ENCODE measurements at regions not wholly inside any gene's neighbourhood (a gene's known extent, or its start where the extent isn't known, plus 50 kb on each side); places are given as distances from the start of the nearest gene placed in this dataset.

DNA sequence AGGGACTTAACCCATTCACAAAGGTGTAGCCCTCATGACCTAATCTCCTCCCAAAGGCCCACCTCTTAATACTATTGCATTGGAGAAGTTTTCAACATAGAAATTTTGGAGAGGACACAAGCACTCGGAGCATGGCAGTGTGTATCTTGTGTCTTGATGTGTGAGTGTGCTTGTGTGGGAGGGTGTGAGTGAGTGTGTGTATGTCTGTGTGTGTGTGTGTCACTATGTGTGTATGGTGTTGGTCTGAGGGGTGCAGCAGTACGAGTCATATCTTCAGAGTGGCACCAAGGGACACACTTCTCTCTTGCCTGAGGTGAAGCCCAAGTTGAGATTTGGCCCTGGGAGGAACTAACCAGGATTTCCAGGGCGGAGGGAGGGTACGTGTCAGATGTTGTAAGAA, 73.7 kb downstream of the NAV1 start:
- DNase-seq (ENCODE audit: low read depth): no peak

DNA sequence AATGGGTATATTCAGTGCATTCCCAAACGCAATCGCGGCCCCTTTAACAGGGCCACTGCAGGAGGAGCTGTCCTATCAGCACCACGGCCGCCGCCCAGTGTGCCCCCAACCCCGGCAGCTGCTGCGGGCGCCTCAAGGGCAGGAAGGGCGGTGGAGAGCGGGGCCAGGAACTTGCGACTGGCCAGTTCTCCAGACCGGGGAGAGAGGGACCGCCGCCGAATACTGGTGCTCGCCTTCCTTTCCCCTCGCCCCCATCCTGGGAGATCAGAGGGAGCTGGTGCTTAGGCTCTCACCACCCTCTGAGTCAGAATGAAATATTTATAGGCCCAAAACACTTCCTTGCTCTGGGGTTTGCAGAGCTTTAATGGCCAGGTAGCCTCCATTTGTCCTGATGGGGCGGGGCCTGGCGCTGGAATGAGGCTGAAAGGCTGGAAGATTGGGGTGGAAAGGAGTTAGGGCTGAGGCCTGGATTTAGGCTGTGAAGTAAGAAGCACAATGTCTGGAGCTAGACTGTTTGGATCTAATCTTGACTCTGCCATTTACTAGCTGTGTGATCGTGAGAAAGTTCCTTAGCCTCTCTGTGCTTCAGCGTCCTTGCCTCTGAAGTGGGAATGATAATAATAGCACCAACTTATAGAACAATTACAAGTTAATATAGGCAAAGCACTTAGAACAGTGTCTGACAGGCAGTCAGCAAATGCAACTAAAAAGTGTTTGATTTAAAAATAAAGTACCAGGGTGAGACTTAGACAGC, 75.5 kb downstream of the NAV1 start:
- no peak for DNase-seq (ENCODE audit: low read depth)

DNA sequence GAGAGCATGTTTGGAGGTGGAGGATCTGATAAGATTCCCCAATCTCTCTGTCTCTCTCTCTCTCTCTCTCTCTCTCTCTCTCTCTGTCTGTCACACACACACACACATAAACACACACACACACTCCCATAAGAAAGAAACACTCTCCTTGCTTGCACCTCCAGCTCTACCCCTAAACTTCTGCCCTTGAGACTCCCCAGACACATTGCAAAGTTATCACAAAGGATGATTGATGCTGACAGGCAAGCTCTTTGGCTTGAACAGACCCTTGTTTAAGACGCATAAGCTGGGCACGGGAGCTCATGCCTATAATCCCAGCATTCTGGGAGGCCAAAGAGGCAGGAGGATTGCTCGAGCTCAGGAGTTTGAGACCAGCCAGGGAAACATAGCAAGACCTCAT, 78.2 kb downstream of the NAV1 start:
- DNase-seq (ENCODE audit: low read depth): no peak

DNA sequence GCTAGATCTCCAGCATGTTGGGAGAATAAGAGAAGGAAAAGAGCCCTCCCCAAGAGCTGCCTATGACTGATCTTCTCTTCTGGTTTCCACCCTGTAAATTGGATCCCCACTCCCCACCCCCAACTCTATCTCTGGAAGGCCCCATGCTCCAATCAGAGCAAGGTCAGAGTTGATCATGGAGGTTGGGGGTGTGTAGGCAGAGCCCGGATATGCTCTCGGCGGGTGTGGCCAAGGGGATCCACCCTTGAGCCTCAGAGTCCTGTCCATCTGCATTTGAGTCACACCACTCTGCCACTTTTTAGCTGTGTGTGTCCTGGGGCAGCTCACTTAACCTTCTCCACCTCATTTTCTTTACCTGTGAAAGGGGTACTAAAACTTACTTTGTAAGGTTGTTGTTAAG, 79.5 kb downstream of the NAV1 start:
- no peak for DNase-seq (ENCODE audit: low read depth)

DNA sequence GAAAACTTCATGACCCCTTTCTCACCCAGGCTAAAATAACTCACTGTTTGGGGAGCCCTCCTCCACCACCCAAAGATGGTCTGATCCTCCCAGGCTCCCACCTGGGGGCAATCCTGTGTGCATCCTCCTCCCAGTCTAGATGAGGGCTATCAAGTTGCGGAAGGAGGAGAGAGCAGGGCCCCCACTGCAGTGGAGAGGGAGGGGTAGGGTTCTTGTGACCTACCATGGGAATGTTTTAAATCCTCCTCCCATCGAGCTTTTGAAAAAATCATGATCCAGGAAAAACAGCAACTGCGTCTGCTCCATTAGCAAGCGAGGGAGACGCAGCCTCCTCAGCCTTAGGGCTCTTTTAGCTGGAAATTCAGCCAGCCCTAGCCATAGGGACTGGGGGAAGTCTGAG, 80.0 kb downstream of the NAV1 start:
- DNase-seq (ENCODE audit: low read depth): no peak

DNA sequence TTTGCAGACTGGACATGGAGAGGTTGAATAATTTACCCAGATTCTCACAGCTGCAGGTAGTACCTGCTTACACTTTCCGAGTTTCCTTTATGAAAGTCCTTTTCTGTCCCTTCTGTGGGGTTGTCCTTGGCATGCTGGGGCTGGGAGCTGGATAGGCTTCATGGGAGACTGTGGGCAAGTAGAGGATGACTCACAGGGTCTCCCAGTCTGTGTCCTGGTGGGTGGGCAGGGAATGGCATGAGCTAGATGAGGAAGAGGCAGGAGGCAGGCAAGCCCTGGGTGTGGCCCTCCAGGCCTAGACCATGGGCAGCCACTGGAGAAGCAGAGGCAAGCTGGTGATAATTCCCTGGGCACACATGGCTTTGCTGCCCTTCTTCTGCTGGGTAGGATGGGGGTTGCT, 80.6 kb downstream of the NAV1 start:
- DNase-seq (ENCODE audit: low read depth): peak; percentile 39

DNA sequence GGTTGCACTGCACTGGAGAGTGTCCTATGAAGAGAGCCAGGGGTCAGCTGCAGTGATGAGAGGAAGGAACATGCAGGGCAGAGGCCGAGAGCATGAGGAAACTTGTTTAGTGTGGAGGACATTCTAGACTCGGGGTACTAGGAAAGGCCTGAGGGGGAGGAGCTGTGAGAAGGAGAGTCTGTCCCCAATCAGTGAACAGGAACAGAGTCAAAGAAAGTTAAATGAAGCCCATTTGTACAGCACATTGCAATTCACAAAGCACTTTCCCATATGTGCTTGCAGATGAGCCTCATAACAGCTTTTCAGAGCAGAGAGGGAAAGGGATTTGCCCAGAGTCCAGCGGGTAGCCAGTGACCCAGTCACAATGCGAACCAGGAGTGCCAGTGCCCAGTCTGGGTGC, 83.4 kb downstream of the NAV1 start:
- no peak for DNase-seq (ENCODE audit: low read depth)

DNA sequence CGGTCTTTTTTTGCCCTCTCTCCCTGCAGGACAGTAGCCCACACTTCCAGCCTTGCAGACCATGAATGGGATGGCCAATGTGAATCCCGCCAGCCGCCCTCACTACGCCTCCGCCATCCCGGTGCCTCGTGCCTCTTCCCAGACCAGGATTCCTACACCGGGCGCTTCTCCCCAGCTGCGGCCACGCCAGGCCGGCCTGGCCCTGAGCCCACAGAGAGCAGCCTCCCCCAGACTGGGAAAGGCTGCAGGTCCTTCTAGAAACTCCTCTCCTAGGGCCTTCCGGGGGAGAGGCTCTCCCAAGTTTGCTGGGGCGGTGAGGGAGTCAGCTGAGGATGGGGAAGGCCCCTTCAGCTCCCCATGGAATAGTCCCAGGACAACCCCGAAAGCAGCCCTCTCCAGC, 83.9 kb downstream of the NAV1 start:
- no peak for DNase-seq (ENCODE audit: low read depth)

DNA sequence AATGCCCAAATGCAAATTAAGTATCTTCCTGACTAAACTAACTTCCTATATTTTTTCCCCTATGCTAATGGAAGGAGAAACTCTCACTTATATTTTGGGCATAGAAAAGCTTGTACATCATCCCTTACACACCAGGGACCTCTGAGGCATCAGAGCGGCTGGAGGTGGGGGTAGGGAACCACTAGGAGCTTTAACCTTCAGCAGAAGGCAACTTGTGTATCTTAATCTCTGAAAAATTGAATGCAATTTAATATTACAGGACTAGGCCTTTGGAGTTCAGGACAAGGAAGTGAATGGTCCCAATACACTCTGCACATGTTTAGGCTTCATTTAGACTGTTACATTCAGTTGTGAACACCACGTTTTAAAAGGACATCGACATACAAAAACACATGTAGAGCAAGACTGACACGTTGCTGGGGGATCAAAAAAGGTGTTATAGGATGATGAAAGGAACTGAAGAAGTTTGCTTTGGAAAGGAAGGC, 85.9 kb downstream of the NAV1 start:
- DNase-seq (ENCODE audit: low read depth): no peak

DNA sequence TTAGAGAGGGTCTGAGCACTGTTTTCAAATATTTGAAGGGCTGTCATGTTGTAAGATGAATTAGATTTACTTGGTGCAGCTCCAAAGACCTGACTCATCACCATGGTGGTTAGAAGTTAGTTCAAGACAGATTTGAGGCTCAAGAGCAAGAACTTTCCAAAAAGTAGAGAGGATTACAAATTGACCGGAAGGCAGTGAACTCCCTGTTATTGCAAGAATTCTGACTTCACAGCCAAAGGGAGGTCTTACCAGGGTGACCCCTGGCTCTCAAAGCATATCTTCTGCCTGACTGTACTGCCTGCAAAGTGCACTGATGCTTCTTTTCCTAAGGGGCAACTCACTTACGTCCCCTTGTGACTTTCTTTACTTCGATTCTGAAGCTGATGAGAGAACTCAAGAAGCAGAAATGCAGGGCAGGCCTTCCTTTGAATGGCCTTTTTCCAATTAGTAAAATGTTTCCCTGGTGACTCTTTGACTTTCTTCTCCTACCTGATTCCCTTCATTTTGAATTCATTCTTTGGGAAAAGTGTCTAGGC, 86.4 kb downstream of the NAV1 start:
- peak; percentile 93 for DNase-seq (ENCODE audit: low read depth)

DNA sequence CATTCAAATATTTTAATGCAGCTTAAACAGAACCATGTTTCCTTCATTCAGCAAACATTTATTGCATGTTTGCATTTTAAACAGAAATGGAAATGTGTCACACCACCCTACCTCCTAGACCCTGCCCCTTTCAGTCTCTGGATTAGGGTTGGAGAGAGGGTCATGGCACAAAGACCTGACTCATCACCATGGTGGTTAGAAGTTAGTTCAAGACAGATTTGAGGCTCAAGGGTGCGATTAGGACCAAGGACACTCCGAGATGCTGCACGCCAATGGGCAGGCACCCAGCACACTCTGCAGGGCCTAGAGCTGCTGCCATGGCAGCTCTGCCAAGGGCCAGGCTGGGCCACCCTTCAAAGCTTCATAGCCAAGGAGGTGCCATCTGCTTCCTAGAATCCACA, 86.9 kb downstream of the NAV1 start:
- DNase-seq (ENCODE audit: low read depth): no peak

DNA sequence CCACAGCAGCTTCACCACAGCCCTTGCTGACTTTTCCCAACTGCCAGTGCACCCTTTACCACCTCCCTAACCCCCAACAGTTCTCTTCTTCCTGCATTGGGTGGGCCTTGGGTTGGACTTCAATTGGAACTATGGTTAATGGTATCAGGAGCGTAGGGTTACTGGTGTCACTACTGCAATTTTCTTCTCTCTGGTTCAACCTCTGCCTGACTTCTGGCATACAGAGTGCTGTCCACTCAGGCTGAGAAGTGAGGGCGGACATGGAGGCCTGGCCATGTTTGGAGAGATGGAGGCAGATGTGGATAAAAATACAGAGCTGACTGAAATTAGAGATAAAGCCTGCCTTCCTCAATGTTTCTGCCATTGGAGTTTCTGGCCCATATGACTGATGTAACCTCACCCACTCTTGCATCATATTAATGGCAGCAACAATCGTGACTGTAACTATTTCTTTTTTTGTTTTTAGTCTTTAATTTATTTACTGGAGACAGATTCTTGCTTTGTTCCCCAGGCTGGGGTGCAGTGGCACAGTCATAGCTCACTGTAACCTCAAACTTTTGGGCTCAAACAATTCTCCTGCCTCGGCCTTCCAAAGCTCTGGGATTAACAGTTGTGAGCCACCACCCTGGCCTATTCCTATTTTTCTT, 87.8 kb downstream of the NAV1 start:
- no peak for DNase-seq (ENCODE audit: low read depth)

DNA sequence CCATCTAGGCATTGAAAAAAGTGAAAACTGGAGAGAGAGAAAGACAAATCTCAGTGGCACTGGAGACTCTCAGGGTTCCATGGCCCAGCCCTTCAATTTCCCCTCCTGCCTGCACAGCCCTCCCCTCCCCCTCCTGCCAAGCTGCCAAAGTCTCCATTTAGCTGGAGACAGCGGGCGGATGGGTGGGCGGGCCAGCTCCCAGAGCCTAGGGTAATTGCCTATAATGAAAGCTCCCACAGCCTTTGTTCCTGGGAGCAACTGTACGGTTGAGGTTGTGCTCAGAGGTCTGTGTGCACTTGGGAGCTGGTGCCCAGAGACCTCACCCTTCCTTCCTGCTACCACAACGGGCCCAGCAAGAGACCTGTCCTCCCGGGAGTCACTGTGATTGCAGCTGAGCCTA, 89.6 kb downstream of the NAV1 start:
- DNase-seq (ENCODE audit: low read depth): no peak

DNA sequence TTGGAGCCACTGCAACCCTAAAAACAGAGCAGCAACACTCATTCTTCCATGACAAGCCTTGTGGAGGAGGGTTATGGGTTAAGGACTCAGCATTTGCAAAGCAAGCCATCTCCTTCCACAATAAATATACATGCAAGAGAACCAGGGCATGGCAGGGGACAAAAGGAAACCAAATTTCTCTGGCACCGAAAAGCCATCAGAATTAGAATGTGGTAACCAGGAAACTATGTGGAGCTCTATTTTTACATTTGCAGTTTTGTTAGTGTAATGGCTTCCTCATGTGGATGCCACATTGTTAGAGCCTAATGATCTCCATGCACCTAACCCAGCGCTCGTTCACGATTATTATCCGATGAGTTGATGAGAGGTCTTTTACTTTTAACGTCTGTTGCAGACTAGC, 91.7 kb downstream of the NAV1 start:
- no peak for DNase-seq (ENCODE audit: low read depth)

DNA sequence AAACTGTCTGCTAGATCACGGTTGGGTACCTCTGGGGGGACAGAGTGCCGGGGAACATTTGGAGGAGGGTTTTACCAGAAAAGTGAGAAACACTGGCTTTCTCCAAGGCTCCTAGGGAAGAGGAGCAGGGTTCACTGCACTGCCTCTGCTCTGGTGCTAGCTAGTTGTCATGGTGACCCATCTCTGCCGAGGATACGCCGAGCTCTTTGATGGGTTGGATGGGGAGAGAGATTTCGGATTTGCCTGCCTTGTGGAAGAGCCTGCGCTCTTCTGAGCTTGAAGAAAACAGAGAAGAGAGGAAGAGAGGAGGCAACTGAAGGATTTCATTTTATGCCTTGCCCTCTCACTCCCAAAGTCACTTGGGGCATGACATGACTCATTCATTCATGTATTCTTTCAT, 92.1 kb downstream of the NAV1 start:
- DNase-seq (ENCODE audit: low read depth): no peak

DNA sequence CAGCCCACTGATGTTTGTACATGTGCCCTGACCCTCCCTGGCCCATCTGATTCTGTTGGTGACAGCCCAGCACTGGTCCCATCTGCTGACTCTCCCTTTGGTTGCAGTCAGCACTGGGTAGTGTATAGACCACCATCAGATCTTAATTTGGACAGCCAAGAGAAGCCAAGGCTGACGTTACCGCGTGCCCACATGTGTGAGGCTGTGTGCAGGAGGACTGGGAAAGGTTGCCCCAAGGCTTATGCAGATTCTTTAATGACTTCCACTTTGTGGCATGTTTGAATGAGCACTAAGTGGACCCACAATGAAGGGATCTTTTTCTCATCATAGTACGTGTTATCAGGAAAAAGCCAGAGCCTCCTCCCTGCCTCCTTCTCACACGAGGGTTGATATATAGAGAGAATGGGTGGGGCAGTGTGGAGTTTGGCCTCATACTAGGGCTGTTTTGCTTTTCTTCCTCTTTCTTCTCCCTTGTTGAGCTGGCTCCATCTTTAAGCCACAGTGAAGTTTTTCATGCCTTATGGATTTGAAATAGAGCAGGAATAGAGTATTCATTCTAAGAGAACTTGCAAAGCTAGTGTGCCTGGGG, 93.5 kb downstream of the NAV1 start:
- no peak for DNase-seq (ENCODE audit: low read depth)

DNA sequence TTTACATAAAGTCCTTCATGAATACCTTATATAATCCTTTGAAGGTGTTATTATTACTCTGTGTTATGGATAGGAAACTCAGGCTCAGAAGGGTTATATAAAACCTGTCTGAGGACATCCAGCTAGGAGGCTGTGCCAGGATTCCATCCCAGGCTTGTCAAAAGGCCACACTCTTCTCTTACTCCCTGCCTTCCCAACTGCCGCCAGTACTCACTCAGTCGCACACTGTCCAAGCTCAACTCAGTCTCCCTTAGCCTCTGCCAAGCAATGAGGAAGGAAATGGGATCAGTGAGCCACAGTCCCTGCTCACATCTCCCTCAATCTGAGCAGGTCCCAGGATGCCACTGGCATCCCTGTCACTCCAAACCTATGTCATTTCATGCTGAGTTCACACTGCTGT, 94.4 kb downstream of the NAV1 start:
- no peak for DNase-seq (ENCODE audit: low read depth)

DNA sequence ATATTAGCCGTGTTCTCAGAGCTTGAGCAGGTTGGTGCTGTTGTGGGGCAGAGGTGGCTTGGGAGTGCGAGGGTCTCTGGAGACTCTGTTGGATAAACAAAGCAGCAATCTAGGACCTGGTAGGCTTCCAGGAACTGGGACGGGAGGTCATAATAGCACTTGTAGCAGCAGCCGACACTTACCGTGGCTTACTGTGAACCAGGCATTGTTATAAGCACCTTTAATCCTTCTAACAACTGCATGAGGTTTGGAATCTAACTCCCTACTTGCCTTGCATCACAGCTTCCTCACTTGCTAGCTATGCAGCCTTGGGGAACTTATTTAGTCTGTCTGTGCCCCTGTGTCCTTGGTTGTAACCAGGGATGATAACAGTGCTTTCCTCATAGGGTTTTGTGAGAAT, 94.9 kb downstream of the NAV1 start:
- DNase-seq (ENCODE audit: low read depth): no peak

DNA sequence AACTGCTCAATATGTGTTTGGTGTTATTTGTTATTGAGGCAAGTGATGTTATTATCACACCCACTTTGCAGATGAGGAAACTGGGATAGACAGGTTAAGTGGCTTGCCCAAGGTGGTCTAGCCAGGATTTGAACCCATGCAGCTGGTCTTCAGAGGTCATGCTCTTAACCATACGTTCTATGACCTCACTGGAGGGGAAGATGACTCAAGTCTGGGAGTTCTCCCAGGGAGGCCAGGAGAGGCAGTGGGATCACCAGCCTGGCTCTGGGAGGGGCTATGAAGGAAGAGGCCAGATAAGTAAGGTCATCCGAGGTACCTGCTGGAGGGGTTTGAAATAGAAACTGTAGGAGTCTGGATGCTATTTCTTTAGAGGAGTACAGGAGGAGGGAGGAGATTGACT, 95.3 kb downstream of the NAV1 start:
- DNase-seq (ENCODE audit: low read depth): no peak

DNA sequence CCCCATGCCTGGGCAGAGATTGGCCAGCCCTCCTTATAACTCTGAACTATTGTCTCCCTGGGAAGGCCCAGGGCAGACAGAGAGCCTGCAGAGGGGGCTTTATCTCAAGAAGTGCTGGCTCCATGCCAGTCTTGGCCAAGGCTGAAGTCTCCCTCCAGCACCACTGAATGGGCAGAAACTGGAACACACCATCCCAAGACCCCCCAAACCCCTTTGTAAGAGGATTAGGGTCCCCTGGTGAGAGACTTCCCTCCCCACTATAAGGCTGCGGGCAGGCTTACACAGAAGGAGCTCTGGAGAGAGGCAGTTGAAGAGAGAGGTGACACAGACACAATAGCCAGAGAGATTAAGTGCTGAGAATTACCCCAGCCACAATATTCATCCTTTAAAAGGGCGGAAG, 97.2 kb downstream of the NAV1 start:
- no peak for DNase-seq (ENCODE audit: low read depth)

DNA sequence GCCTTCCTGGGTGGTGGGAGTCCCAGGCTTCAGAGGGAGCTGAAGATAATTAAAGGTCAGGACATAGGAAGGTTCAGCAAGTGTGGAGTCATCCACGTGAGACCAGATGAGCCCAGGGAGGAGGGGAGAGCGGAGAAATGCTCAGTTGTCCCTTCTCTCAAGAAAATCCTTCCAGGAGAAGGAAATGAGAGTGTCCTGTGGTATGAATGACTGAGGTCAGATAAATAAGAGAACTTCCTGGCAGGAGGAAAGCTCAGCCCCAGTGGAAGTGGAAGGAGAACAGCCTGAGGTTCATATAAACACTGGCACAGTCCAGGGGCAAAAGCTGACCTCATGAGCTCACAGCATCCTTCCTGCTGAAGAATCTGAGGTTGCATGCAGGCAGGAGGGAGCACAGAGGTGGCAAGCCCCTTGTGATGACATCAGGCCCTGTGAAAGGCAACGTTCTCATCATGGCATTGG, 97.6 kb downstream of the NAV1 start:
- DNase-seq (ENCODE audit: low read depth): no peak

DNA sequence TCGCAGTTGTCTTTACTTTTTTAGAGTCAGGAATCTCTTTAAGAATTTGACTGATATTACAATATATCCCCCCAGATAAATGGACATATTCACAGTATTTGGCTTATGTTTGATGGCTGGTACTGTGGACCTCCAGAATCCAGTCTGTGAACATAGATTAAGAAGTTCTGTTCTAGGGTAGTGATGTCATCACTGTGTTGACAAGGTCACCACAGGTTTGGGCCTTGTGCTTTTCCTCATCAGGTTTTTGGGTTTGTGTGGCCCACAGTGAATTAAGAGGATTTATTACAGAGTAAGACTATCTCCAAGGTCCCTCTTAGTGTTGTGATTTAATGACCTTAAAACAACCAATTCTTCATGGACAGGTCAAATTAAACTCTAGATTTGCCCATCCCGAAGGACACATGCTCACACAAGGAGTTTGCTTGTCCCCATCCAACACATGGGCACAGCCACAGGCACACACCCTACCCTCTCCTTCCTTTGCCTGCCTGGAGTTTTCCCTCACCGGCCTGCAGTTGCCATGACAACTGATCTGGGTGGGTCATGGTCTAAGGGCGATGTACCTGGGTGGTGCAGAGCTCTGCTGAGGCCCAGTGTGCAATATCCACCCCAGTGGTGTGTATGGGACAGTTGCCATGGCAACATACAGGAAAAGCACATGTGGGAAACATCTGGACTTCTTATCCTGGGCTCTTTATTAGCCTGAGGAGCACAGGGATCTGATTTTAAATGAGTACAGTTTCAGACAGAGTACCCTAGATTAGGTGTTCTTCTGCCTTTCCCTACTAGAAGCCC, 98.6 kb downstream of the NAV1 start:
- no peak for DNase-seq (ENCODE audit: low read depth)
